ENCODE measurements at regions not wholly inside any gene's neighbourhood (a gene's known extent, or its start where the extent isn't known, plus 50 kb on each side); places are given as distances from the start of the nearest gene placed in this dataset.

DNA sequence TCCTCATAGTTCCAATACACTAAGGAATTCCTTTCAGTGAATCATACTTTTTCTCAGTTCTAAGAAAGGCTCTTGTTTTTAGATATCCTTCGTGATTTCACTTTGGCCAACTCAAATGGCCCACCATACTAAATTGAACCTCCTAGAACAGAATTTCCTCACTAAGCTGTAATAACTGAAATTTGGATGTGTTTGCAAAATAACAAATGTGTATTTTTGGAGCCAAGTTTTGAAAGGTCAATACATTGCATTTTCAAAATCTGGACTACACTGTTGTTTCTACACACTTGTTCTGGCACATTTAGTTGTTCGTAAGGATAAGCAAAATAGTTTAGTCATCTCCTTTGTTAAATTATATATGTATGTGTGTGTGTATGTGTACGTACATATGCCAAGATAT lies 439.0 kb upstream of the STXBP6 start:
- H3K27me3 ChIP-seq = no peaks in the 10 kb centered on the region
- TF ChIP-seq, protein P1, sequence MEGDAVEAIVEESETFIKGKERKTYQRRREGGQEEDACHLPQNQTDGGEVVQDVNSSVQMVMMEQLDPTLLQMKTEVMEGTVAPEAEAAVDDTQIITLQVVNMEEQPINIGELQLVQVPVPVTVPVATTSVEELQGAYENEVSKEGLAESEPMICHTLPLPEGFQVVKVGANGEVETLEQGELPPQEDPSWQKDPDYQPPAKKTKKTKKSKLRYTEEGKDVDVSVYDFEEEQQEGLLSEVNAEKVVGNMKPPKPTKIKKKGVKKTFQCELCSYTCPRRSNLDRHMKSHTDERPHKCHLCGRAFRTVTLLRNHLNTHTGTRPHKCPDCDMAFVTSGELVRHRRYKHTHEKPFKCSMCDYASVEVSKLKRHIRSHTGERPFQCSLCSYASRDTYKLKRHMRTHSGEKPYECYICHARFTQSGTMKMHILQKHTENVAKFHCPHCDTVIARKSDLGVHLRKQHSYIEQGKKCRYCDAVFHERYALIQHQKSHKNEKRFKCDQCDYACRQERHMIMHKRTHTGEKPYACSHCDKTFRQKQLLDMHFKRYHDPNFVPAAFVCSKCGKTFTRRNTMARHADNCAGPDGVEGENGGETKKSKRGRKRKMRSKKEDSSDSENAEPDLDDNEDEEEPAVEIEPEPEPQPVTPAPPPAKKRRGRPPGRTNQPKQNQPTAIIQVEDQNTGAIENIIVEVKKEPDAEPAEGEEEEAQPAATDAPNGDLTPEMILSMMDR (IDR thresholded peaks at IDR 0.05) = no peak
- no peak for TF ChIP-seq POLR2A (IDR thresholded peaks at IDR 0.05)
- no peak overlapping the region for H3K4me3 ChIP-seq
- WGBS, 2 donors = 72 to 76% methylated on average over 3 of the region's 3 CpGs
- H3K36me3 ChIP-seq = no peaks in the 10 kb centered on the region
- no peaks in the 10 kb centered on the region for H3K4me1 ChIP-seq
- no peak for DNase-seq
- intact Hi-C loops (cut with DNase I) = no loop called here
- H3K9me3 ChIP-seq = no peaks in the 10 kb centered on the region
- H3K27ac ChIP-seq = no peak overlapping the region

DNA sequence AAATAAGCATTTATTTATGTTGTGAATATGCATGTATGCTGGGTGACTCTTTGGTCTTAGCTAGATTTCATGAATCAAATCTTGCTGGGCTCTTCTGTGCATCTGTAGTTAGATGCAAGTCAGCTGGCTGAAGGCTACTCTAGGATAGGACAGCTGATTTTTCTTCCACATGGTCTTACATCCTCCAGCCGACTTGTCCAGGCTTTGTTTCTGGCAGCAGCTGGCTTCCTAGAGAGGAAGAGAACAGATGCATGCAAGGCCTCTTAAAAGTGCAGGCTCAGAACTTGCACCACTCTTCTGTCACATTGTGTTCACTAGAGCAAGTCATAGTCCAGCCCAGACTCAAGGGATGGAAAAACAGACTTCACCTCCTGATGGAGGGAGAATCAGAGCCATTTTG lies 435.4 kb upstream of the STXBP6 start:
- no peak overlapping the region for H3K27ac ChIP-seq
- WGBS, 2 donors = 10 to 50% methylated on average over 1 of the region's 1 CpG
- H3K4me3 ChIP-seq = no peak overlapping the region

DNA sequence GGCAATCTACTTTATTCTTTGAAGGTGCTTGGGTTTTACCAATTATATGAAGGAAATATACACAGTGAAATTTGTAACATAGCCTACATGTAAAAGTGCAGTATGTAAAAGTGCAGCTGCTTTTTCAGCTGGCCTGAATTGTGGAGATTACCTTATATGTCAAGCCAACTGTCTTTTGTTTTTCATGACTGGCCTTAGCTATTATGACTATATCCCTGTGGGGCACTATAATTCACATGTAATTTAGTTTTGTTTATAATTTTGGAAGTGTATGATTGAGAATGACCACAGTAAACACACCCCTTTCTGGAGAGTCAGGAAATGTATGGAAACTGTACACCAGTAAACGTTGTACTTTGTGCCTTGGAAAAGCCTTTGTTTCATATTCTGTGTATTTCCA lies 435.0 kb upstream of the STXBP6 start:
- Histone ChIP-seq H3K27me3 (no peaks in the 10 kb centered on the region), H3K4me3 (no peak overlapping the region), H3K27ac (no peak overlapping the region), H3K36me3 (no peaks in the 10 kb centered on the region), H3K4me1 (no peaks in the 10 kb centered on the region), H3K9me3 (no peaks in the 10 kb centered on the region)
- intact Hi-C loops (cut with DNase I) = no loop called here
- 21 to 25% methylated on average over 1 of the region's 1 CpG for WGBS, 2 donors
- DNase-seq = no peak
- TF ChIP-seq, protein P1 (IDR thresholded peaks at IDR 0.05) = no peak
- no peak for TF ChIP-seq POLR2A (IDR thresholded peaks at IDR 0.05)

More for the DNA sequence above, 435.4 kb upstream of the STXBP6 start:
- no peaks in the 10 kb centered on the region for H3K4me1 ChIP-seq
- TF ChIP-seq, protein P1 (IDR thresholded peaks at IDR 0.05) = no peak
- no peak for DNase-seq
- no peaks in the 10 kb centered on the region for H3K9me3 ChIP-seq
- H3K27me3 ChIP-seq = no peaks in the 10 kb centered on the region
- H3K36me3 ChIP-seq = no peaks in the 10 kb centered on the region
- intact Hi-C loops (cut with DNase I) = no loop called here

DNA sequence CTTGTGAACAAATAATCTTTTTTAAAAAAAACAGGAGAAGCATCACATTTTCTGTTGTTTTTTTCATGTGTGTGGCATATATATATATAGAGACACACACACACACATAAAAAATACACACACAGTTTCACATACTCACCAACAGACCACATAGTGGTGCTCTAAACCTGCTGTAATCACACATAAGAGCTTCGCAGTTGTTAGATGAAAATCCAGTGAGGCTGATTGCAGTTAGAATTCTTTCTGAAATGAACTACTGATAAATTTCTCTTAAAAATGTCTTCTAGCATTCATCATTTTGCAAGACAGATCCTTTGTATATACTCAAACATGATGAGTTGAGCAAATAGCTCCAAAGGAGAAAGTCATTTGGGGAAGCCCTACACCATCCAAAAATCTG lies 434.3 kb upstream of the STXBP6 start:
- intact Hi-C loops (cut with DNase I) = no loop called here
- H3K9me3 ChIP-seq = no peaks in the 10 kb centered on the region
- TF ChIP-seq POLR2A (IDR thresholded peaks at IDR 0.05) = no peak
- TF ChIP-seq, protein P1 (IDR thresholded peaks at IDR 0.05) = no peak
- no peak overlapping the region for H3K27ac ChIP-seq
- no peaks in the 10 kb centered on the region for H3K36me3 ChIP-seq
- no peaks in the 10 kb centered on the region for H3K27me3 ChIP-seq
- H3K4me1 ChIP-seq = no peaks in the 10 kb centered on the region
- no peak for DNase-seq
- no peak overlapping the region for H3K4me3 ChIP-seq
- WGBS, 2 donors = 60 to 65% methylated on average over 1 of the region's 1 CpG

DNA sequence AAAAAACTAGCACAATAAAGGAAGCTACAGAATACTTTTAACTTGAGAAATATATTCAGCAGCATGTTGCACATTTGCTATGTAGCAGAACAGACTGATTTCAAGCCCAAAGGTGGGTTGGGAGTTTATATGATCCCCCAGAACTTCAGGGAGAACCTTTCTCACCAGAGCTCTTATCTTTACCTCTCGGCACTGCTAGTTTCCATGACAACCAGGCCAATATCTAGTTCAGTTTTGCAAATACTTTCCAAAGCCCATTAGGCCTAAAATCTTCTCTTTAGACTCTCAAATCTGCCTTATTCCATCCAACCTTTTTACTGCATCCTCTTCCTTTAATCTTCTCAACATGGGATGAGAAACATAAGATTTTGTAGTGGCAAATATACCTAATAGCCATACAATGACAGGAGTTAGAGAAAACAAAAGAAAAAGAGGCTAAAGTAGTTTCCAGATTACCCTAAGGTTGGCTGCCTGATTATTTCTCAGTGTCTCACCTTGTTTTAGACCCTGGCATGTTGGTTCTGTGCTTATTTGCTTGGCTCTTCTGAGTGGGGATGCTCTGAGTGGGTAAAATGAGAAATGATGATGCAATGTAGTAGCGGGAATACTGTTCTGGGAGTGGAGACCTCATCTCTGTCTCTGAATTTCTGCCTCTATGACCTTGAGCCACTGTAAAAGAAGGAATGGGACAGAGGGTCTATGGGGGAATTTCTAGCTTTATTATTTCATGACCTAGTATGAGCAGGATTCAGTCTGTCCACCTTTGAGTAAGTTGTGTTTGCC lies 427.6 kb upstream of the STXBP6 start:
- no peaks in the 10 kb centered on the region for H3K27me3 ChIP-seq
- no peaks in the 10 kb centered on the region for H3K4me1 ChIP-seq
- no peaks in the 10 kb centered on the region for H3K36me3 ChIP-seq
- no peak overlapping the region for H3K27ac ChIP-seq
- H3K9me3 ChIP-seq = no peaks in the 10 kb centered on the region
- TF ChIP-seq, protein P1 (IDR thresholded peaks at IDR 0.05) = no peak
- no peak for TF ChIP-seq POLR2A (IDR thresholded peaks at IDR 0.05)
- DNase-seq = no peak
- intact Hi-C loops (cut with DNase I) = no loop called here
- WGBS, 2 donors = 70 to 71% methylated on average over 2 of the region's 2 CpGs
- no peak overlapping the region for H3K4me3 ChIP-seq
